ENCODE measurements at regions not wholly inside any gene's neighbourhood (a gene's known extent, or its start where the extent isn't known, plus 50 kb on each side); places are given as distances from the start of the nearest gene placed in this dataset.

GRCh38 chr13:61994174-61994573, 578.5 kb upstream of the PCDH20 start:
- Histone ChIP-seq H3K27me3 (no peaks in the 10 kb centered on the region), H3K4me1 (no peaks in the 10 kb centered on the region), H4K20me1 (no peaks in the 10 kb centered on the region), H3K9ac (no peak overlapping the region), H3K9me3 (no peaks in the 10 kb centered on the region; the same call in 1 of the 2 replicates), H3K27ac (no peak overlapping the region), H3K36me3 (no peaks in the 10 kb centered on the region), H3K4me3 (no peak overlapping the region), H3K4me2 (no peak overlapping the region)
- no peak for TF ChIP-seq Cebpa-rat (IDR thresholded peaks at IDR 0.05)

GRCh38 chr13:61989978-61990377, 574.3 kb upstream of the PCDH20 start:
- Histone ChIP-seq H3K4me1 (no peaks in the 10 kb centered on the region), H3K36me3 (no peaks in the 10 kb centered on the region), H3K9me3 (no peaks in the 10 kb centered on the region), H3K4me2 (no peak overlapping the region), H3K9ac (no peak overlapping the region), H3K27ac (no peak overlapping the region), H4K20me1 (no peaks in the 10 kb centered on the region), H3K4me3 (no peak overlapping the region), H3K27me3 (no peaks in the 10 kb centered on the region)
- no peak; the same call in 1 of the 2 replicates for TF ChIP-seq Cebpa-rat (IDR thresholded peaks at IDR 0.05)

- Histone ChIP-seq H3K27ac (no peak overlapping the region), H3K36me3 (no peaks in the 10 kb centered on the region)
- TF ChIP-seq Cebpa-rat (IDR thresholded peaks at IDR 0.05) = no peak
These were observed 573.2 kb upstream of the PCDH20 start for GRCh38 chr13:61988810-61989209.

GRCh38 chr13:61975001-61975400, 559.4 kb upstream of the PCDH20 start:
- Histone ChIP-seq H4K20me1 (no peaks in the 10 kb centered on the region), H3K27me3 (no peaks in the 10 kb centered on the region), H3K4me3 (no peak overlapping the region), H3K9me3 (peaks cover 6% of the 10 kb centered on the region), H3K27ac (no peak overlapping the region), H3K4me2 (no peak overlapping the region), H3K9ac (no peak overlapping the region), H3K4me1 (no peaks in the 10 kb centered on the region), H3K36me3 (no peaks in the 10 kb centered on the region)
- TF ChIP-seq Cebpa-rat (IDR thresholded peaks at IDR 0.05) = no peak

More at GRCh38 chr13:61988810-61989209, 573.2 kb upstream of the PCDH20 start:
- Histone ChIP-seq H3K27me3 (no peaks in the 10 kb centered on the region), H3K4me1 (no peaks in the 10 kb centered on the region), H3K9me3 (no peaks in the 10 kb centered on the region), H3K4me2 (no peak overlapping the region), H3K4me3 (no peak overlapping the region), H4K20me1 (no peaks in the 10 kb centered on the region), H3K9ac (no peak overlapping the region)

- Histone ChIP-seq H3K27me3 (no peaks in the 10 kb centered on the region), H3K4me3 (no peak overlapping the region), H3K27ac (no peak overlapping the region), H3K9me3 (no peaks in the 10 kb centered on the region), H3K36me3 (no peaks in the 10 kb centered on the region), H3K4me1 (no peaks in the 10 kb centered on the region), H3K4me2 (no peak overlapping the region), H3K9ac (no peak overlapping the region), H4K20me1 (no peaks in the 10 kb centered on the region)
- TF ChIP-seq Cebpa-rat (IDR thresholded peaks at IDR 0.05) = no peak
These were observed 550.1 kb upstream of the PCDH20 start for GRCh38 chr13:61965756-61966155.

GRCh38 chr13:61960981-61961380, 545.3 kb upstream of the PCDH20 start:
- H3K27me3 ChIP-seq = no peaks in the 10 kb centered on the region
- no peak overlapping the region for H3K4me3 ChIP-seq
- no peaks in the 10 kb centered on the region for H3K36me3 ChIP-seq
- TF ChIP-seq Cebpa-rat (IDR thresholded peaks at IDR 0.05) = no peak
- H3K27ac ChIP-seq = no peak overlapping the region
- H3K9me3 ChIP-seq = no peaks in the 10 kb centered on the region
- no peak overlapping the region for H3K4me2 ChIP-seq
- H4K20me1 ChIP-seq = no peaks in the 10 kb centered on the region
- no peaks in the 10 kb centered on the region for H3K4me1 ChIP-seq
- H3K9ac ChIP-seq = no peak overlapping the region

- Histone ChIP-seq H3K27ac (no peak overlapping the region), H3K27me3 (no peaks in the 10 kb centered on the region), H3K36me3 (no peaks in the 10 kb centered on the region), H3K4me2 (no peak overlapping the region), H3K9ac (no peak overlapping the region), H3K9me3 (no peaks in the 10 kb centered on the region), H4K20me1 (no peaks in the 10 kb centered on the region), H3K4me1 (no peaks in the 10 kb centered on the region), H3K4me3 (no peak overlapping the region)
- no peak for TF ChIP-seq Cebpa-rat (IDR thresholded peaks at IDR 0.05)
These were observed 538.4 kb upstream of the PCDH20 start for GRCh38 chr13:61954092-61954491.

GRCh38 chr13:61950828-61951227, 535.2 kb upstream of the PCDH20 start:
- H3K36me3 ChIP-seq = no peaks in the 10 kb centered on the region
- no peaks in the 10 kb centered on the region for H3K27me3 ChIP-seq
- TF ChIP-seq Cebpa-rat (IDR thresholded peaks at IDR 0.05) = no peak
- no peak overlapping the region for H3K9ac ChIP-seq
- H4K20me1 ChIP-seq = no peaks in the 10 kb centered on the region
- no peaks in the 10 kb centered on the region for H3K9me3 ChIP-seq
- H3K4me2 ChIP-seq = no peak overlapping the region
- H3K27ac ChIP-seq = no peak overlapping the region
- H3K4me1 ChIP-seq = no peaks in the 10 kb centered on the region
- no peak overlapping the region for H3K4me3 ChIP-seq

GRCh38 chr13:61944329-61944929, 528.8 kb upstream of the PCDH20 start:
- Histone ChIP-seq H3K27ac (no peak overlapping the region), H3K4me2 (no peak overlapping the region), H3K9ac (no peak overlapping the region), H4K20me1 (no peaks in the 10 kb centered on the region), H3K4me3 (no peak overlapping the region), H3K9me3 (no peaks in the 10 kb centered on the region), H3K4me1 (no peaks in the 10 kb centered on the region), H3K27me3 (no peaks in the 10 kb centered on the region), H3K36me3 (no peaks in the 10 kb centered on the region)
- TF ChIP-seq Cebpa-rat (IDR thresholded peaks at IDR 0.05) = no peak

- Histone ChIP-seq H3K9ac (no peak overlapping the region), H3K27ac (no peak overlapping the region), H3K9me3 (no peaks in the 10 kb centered on the region), H3K4me2 (no peak overlapping the region), H3K36me3 (no peaks in the 10 kb centered on the region), H3K27me3 (no peaks in the 10 kb centered on the region), H3K4me1 (no peaks in the 10 kb centered on the region), H4K20me1 (no peaks in the 10 kb centered on the region), H3K4me3 (no peak overlapping the region)
- no peak for TF ChIP-seq Cebpa-rat (IDR thresholded peaks at IDR 0.05)
These were observed 520.1 kb upstream of the PCDH20 start for GRCh38 chr13:61935710-61936109.

- Histone ChIP-seq H3K4me2 (no peak overlapping the region), H3K4me3 (no peak overlapping the region), H3K4me1 (no peaks in the 10 kb centered on the region), H3K9me3 (no peaks in the 10 kb centered on the region), H3K27me3 (no peaks in the 10 kb centered on the region), H3K27ac (no peak overlapping the region), H3K9ac (no peak overlapping the region), H4K20me1 (no peaks in the 10 kb centered on the region), H3K36me3 (no peaks in the 10 kb centered on the region)
- TF ChIP-seq Cebpa-rat (IDR thresholded peaks at IDR 0.05) = no peak
These were observed 512.0 kb upstream of the PCDH20 start for GRCh38 chr13:61927648-61928047.

Data from BLaER1 (cell line).